ENCODE measurements at regions not wholly inside any gene's neighbourhood (a gene's known extent, or its start where the extent isn't known, plus 50 kb on each side); places are given as distances from the start of the nearest gene placed in this dataset.

DNA sequence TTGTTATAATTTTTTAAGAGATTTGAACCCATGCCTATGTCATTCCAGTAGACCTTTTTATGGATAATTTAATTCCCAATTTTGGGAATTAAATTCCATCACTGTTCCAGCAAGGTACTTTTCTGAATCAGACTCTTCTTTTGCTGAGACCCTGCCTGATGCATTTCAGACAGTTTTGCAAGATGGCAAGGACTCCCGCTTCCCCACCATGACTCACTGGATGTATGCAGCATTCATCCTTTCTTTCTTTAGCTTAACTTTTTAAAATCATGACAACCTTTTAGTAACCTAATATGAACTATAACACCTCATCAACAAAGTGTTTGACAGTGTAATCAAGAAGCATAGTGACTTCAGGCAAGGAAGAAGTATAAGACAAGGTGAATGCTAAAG, 178.1 kb upstream of the LEF1 start:
- DNase-seq (ENCODE audit: low spot score): no peak
- Histone ChIP-seq H2AFZ (no peak overlapping the region), H3K79me2 (no peaks in the 10 kb centered on the region), H4K20me1 (ENCODE audit: insufficient read depth, poor library complexity, severe bottlenecking) (no peaks in the 10 kb centered on the region), H3K9me2 (replicated peaks; ENCODE audit: insufficient read depth) (no peaks in the 10 kb centered on the region), H3K4me1 (ENCODE audit: insufficient read depth) (peaks cover 7% of the 10 kb centered on the region), H3K36me3 (replicated peaks; ENCODE audit: insufficient read depth, low read depth) (no peaks in the 10 kb centered on the region), H3K9me3 (ENCODE audit: low read depth) (no peaks in the 10 kb centered on the region), H3K4me3 (no peak overlapping the region), H3K27ac (no peak overlapping the region), H3K27me3 (no peaks in the 10 kb centered on the region), H3K4me2 (no peak overlapping the region)
- TF ChIP-seq, protein P1, sequence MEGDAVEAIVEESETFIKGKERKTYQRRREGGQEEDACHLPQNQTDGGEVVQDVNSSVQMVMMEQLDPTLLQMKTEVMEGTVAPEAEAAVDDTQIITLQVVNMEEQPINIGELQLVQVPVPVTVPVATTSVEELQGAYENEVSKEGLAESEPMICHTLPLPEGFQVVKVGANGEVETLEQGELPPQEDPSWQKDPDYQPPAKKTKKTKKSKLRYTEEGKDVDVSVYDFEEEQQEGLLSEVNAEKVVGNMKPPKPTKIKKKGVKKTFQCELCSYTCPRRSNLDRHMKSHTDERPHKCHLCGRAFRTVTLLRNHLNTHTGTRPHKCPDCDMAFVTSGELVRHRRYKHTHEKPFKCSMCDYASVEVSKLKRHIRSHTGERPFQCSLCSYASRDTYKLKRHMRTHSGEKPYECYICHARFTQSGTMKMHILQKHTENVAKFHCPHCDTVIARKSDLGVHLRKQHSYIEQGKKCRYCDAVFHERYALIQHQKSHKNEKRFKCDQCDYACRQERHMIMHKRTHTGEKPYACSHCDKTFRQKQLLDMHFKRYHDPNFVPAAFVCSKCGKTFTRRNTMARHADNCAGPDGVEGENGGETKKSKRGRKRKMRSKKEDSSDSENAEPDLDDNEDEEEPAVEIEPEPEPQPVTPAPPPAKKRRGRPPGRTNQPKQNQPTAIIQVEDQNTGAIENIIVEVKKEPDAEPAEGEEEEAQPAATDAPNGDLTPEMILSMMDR (IDR thresholded peaks at IDR 0.05; ENCODE audit: poor library complexity): no peak
- TF ChIP-seq EZH2phosphoT487 (IDR thresholded peaks at IDR 0.05; ENCODE audit: low read depth, severe bottlenecking, unreplicated experiment) (no peak), EZH2 (IDR thresholded peaks at IDR 0.05; ENCODE audit: borderline replicate concordance) (no peak)
- 96% methylated on average over 1 of the region's 1 CpG for WGBS (ENCODE audit: low lambda C conversion rate, missing lambda C conversion rate)

DNA sequence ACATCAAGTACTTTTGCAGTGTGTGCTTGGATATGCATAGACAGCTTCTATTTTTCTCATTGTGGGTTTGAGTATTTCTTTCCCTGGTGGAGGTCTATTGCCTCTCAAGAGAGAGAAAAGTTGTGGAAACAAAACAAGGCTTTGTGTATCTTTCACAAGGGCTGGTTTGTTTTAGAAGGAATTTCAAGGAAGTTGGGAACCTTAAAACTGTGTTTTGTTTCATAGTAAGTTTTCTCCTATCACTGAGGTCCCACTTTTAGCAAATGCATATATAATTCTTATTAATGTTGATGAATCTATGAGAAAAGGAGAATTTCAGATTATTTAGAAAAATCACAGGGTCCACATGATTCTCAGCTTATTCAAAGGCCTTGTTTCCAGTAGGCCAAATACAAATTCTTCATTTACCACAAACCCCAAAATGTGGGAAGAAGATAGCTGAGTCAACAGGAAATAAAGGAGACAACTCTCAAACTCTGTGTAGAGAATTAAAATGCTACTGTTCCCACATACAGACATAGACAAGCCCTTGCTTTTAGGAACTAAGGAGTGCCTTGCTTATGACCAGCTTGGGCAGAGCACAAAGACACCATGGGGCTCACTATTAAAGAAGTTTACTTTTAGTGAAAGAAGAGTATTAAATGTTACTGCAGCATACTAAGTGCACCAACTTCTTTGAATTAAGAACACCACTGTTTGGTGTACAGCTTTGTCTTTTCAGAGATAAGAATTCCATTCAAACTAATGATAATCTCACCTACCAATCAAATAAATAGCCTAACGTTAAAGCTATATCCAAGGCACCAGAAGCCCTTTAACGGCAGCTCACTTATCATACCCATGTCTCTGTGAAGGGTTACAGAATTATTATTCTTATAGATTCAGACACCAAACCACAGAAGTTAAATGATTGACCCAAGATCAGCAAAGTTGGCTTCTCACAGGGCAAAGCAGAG, 177.4 kb upstream of the LEF1 start:
- Histone ChIP-seq H3K9me3 (ENCODE audit: low read depth) (no peaks in the 10 kb centered on the region), H3K4me2 (no peak overlapping the region), H3K9me2 (replicated peaks; ENCODE audit: insufficient read depth) (no peaks in the 10 kb centered on the region), H3K4me1 (ENCODE audit: insufficient read depth) (no peaks in the 10 kb centered on the region), H3K27ac (no peak overlapping the region), H3K36me3 (replicated peaks; ENCODE audit: insufficient read depth, low read depth) (no peaks in the 10 kb centered on the region), H2AFZ (no peak overlapping the region), H3K4me3 (no peak overlapping the region), H3K27me3 (no peaks in the 10 kb centered on the region), H3K79me2 (no peaks in the 10 kb centered on the region), H4K20me1 (ENCODE audit: insufficient read depth, poor library complexity, severe bottlenecking) (no peaks in the 10 kb centered on the region)
- 44% methylated on average over 2 of the region's 2 CpGs for WGBS (ENCODE audit: low lambda C conversion rate, missing lambda C conversion rate)
- DNase-seq (ENCODE audit: low spot score): no peak
- TF ChIP-seq EZH2 (IDR thresholded peaks at IDR 0.05; ENCODE audit: borderline replicate concordance) (no peak), EZH2phosphoT487 (IDR thresholded peaks at IDR 0.05; ENCODE audit: low read depth, severe bottlenecking, unreplicated experiment) (no peak)
- TF ChIP-seq, protein P1 (IDR thresholded peaks at IDR 0.05; ENCODE audit: poor library complexity): no peak

DNA sequence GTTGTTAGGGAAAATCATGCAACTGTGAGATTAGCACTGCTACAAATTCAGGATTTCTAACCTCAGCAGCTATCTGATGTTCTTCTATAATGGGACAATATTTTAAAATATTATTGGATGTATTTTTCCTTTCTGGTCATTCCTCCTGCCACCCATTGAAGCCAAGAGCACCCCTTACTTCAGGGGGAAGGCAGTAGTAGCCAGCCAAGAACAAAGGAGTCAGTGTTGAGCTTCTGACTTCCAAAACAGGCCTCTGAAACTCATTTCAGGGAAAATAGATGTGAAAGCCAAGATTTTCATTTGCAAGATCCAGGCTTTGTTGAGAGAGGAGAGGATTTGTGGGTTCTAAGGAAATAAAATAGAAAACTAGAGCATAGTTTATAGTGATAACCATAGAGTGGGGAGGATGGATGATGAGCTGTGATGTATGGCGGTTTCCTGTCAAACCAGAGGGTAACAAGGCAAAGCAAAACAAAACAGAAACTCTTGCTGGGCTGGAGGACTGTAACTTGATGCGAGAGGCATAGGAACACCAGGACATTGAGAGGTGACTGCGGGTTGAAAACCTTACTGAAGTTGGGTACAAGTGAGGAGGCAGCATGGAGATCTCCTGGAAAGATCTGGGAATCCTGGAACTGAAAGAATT, 173.7 kb upstream of the LEF1 start:
- no peak for DNase-seq (ENCODE audit: low spot score)
- Histone ChIP-seq H3K4me2 (no peak overlapping the region), H3K4me1 (ENCODE audit: insufficient read depth) (peaks cover 12% of the 10 kb centered on the region), H3K27me3 (no peaks in the 10 kb centered on the region), H3K27ac (no peak overlapping the region), H3K4me3 (no peak overlapping the region), H3K9me2 (replicated peaks; ENCODE audit: insufficient read depth) (no peaks in the 10 kb centered on the region), H3K79me2 (no peaks in the 10 kb centered on the region), H3K9me3 (ENCODE audit: low read depth) (no peaks in the 10 kb centered on the region), H4K20me1 (ENCODE audit: insufficient read depth, poor library complexity, severe bottlenecking) (no peaks in the 10 kb centered on the region), H3K36me3 (replicated peaks; ENCODE audit: insufficient read depth, low read depth) (no peaks in the 10 kb centered on the region), H2AFZ (no peak overlapping the region)
- 83% methylated on average over 3 of the region's 3 CpGs for WGBS (ENCODE audit: low lambda C conversion rate, missing lambda C conversion rate)
- TF ChIP-seq EZH2 (IDR thresholded peaks at IDR 0.05; ENCODE audit: borderline replicate concordance) (no peak), EZH2phosphoT487 (IDR thresholded peaks at IDR 0.05; ENCODE audit: low read depth, severe bottlenecking, unreplicated experiment) (no peak)
- TF ChIP-seq, protein P1 (IDR thresholded peaks at IDR 0.05; ENCODE audit: poor library complexity): no peak
